ENCODE measurements at regions not wholly inside any gene's neighbourhood (a gene's known extent, or its start where the extent isn't known, plus 50 kb on each side); places are given as distances from the start of the nearest gene placed in this dataset.

DNA sequence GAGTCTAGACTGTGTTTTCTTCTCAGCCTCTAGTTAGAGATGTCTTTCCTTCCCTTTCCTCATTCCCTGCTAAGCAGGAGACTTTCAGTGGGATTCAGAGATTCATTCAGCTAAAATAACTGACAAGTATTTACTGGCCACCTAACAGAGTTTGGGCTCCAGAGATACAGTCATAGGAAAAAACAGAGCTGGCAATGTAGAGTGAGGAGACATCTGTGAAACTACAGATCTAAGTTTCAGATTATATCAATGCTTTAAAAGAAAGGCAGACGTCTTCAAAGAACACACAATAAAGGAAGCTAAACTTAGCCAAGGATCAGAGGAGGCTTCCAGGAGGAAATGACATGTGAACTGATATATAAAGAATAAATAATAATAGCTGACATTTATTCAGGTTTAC lies 355.6 kb upstream of the DDI1 start:
- H3K4me3 ChIP-seq (ENCODE audit: low read depth in 1 of 2, low read length in 2 of 2), result no peak overlapping the region
- no peaks in the 10 kb centered on the region for H3K9me3 ChIP-seq (ENCODE audit: insufficient read depth, low read length, severe bottlenecking)
- peaks cover 14% of the 10 kb centered on the region for H3K4me1 ChIP-seq (ENCODE audit: insufficient read depth, low read length)
- H2AFZ ChIP-seq (ENCODE audit: low read depth, low read length), result no peak overlapping the region
- no peaks in the 10 kb centered on the region for H4K20me1 ChIP-seq (ENCODE audit: insufficient read depth, low read length)
- no peak overlapping the region for H3K9ac ChIP-seq (ENCODE audit: low read depth, low read length)
- H3K36me3 ChIP-seq (ENCODE audit: insufficient read depth, low read length), result no peaks in the 10 kb centered on the region
- no peaks in the 10 kb centered on the region for H3K79me2 ChIP-seq (ENCODE audit: insufficient read depth, low read length)
- no peaks in the 10 kb centered on the region for H3K27me3 ChIP-seq (ENCODE audit: insufficient read depth, low read length, poor library complexity)
- no peak overlapping the region for H3K27ac ChIP-seq (ENCODE audit: low read length)
- DNase-seq (no peak), ATAC-seq (ENCODE audit: insufficient read depth, low read depth) (peak; percentile 39; the same call in 2 of the 3 replicates)
- H3K4me2 ChIP-seq (ENCODE audit: insufficient read depth, low read length), result no peak overlapping the region
- TF ChIP-seq EZH2 (IDR thresholded peaks at IDR 0.05; ENCODE audit: borderline replicate concordance, low read depth, low read length, severe bottlenecking) (no peak), CTCF (IDR thresholded peaks at IDR 0.05; ENCODE audit: borderline replicate concordance, extremely low read depth, low read length, poor library complexity, severe bottlenecking) (no peak)

DNA sequence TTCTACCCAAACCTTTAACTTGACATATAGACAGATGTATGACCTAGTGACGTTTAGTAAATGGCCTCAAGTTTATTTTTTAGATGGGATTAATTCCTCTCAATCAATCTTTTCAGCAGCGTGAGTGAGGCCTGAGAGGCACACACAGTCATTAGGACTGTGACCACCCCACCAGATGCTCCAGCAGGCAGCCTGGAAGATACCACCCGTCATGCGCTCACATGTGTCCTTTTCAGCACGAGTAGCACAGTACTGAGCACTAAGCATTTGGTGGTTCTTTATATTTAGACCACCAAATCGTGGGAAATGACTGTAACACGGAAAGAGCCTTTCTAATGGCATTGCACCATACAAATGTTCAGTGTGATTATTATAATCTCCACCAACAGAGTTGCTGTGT lies 354.6 kb upstream of the DDI1 start:
- Histone ChIP-seq H3K36me3 (ENCODE audit: insufficient read depth, low read length) (no peaks in the 10 kb centered on the region), H3K9ac (ENCODE audit: low read depth, low read length) (no peak overlapping the region), H3K27ac (ENCODE audit: low read length) (no peak overlapping the region), H4K20me1 (ENCODE audit: insufficient read depth, low read length) (no peaks in the 10 kb centered on the region), H3K9me3 (ENCODE audit: insufficient read depth, low read length, severe bottlenecking) (no peaks in the 10 kb centered on the region), H3K79me2 (ENCODE audit: insufficient read depth, low read length) (no peaks in the 10 kb centered on the region), H2AFZ (ENCODE audit: low read depth, low read length) (peak overlapping the region; percentile 28), H3K4me1 (ENCODE audit: insufficient read depth, low read length) (peaks cover 14% of the 10 kb centered on the region), H3K4me2 (ENCODE audit: insufficient read depth, low read length) (peak overlapping the region; percentile 26), H3K27me3 (ENCODE audit: insufficient read depth, low read length, poor library complexity) (no peaks in the 10 kb centered on the region), H3K4me3 (ENCODE audit: low read depth in 1 of 2, low read length in 2 of 2) (no peak overlapping the region)
- 0 out of 3 replicates have a peak, but pooled peaks have one; percentile 18 for ATAC-seq (ENCODE audit: insufficient read depth, low read depth)
- TF ChIP-seq CTCF (IDR thresholded peaks at IDR 0.05; ENCODE audit: borderline replicate concordance, extremely low read depth, low read length, poor library complexity, severe bottlenecking), result no peak
- TF ChIP-seq EZH2 (IDR thresholded peaks at IDR 0.05; ENCODE audit: borderline replicate concordance, low read depth, low read length, severe bottlenecking), result no peak
- DNase-seq, result no peak

- ATAC-seq (ENCODE audit: insufficient read depth, low read depth) (peak; percentile 86), DNase-seq (peak; percentile 66)
- H3K79me2 ChIP-seq (ENCODE audit: insufficient read depth, low read length), result no peaks in the 10 kb centered on the region
- H3K9me3 ChIP-seq (ENCODE audit: insufficient read depth, low read length, severe bottlenecking), result no peaks in the 10 kb centered on the region
- no peak overlapping the region for H3K9ac ChIP-seq (ENCODE audit: low read depth, low read length)
- H3K36me3 ChIP-seq (ENCODE audit: insufficient read depth, low read length), result no peaks in the 10 kb centered on the region
- peak overlapping the region; percentile 27; the same call in 1 of the 2 replicates for H3K27ac ChIP-seq (ENCODE audit: low read length)
- peak; percentile 86 for TF ChIP-seq CTCF (IDR thresholded peaks at IDR 0.05; ENCODE audit: borderline replicate concordance, extremely low read depth, low read length, poor library complexity, severe bottlenecking)
- no peak for TF ChIP-seq EZH2 (IDR thresholded peaks at IDR 0.05; ENCODE audit: borderline replicate concordance, low read depth, low read length, severe bottlenecking)
- peak overlapping the region; percentile 28 for H2AFZ ChIP-seq (ENCODE audit: low read depth, low read length)
- peak overlapping the region; percentile 26 for H3K4me2 ChIP-seq (ENCODE audit: insufficient read depth, low read length)
- peaks cover 14% of the 10 kb centered on the region for H3K4me1 ChIP-seq (ENCODE audit: insufficient read depth, low read length)
- no peaks in the 10 kb centered on the region for H3K27me3 ChIP-seq (ENCODE audit: insufficient read depth, low read length, poor library complexity)
- H3K4me3 ChIP-seq (ENCODE audit: low read depth in 1 of 2, low read length in 2 of 2), result no peak overlapping the region; a peak in 1 of 4 replicates
- H4K20me1 ChIP-seq (ENCODE audit: insufficient read depth, low read length), result no peaks in the 10 kb centered on the region
Measured at GRCh38 chr11:103682318-103683184, 353.9 kb upstream of the DDI1 start.

Data from DND-41 (cell line).